GM21619 (cell line): ENCODE measurements at regions not wholly inside any gene's neighbourhood (a gene's known extent, or its start where the extent isn't known, plus 50 kb on each side); places are given as distances from the start of the nearest gene placed in this dataset.

Experiments
- ATAC-seq: cut with Tn5 transposase; IDR thresholded peaks from one replicate; pipeline ENCODE4 v1.9.1; 2021; ENCODE audit not compliant: unreplicated experiment

- ATAC-seq, result no peak
Observed at GRCh38 chr2:120849278-120849677, 113.6 kb downstream of the GLI2 start.

GRCh38 chr2:120850551-120850950, 114.9 kb downstream of the GLI2 start:
- ATAC-seq, result no peak

- no peak for ATAC-seq
Observed at GRCh38 chr2:120851116-120851773, 115.6 kb downstream of the GLI2 start.

- ATAC-seq, result no peak
Observed at GRCh38 chr2:120852200-120852815, 116.6 kb downstream of the GLI2 start.

GRCh38 chr2:120853306-120854013, 117.8 kb downstream of the GLI2 start:
- no peak for ATAC-seq

GRCh38 chr2:120854014-120854620, 118.4 kb downstream of the GLI2 start:
- no peak for ATAC-seq

- ATAC-seq, result no peak
Observed at GRCh38 chr2:120854766-120855530, 119.3 kb downstream of the GLI2 start.

GRCh38 chr2:120855855-120856405, 120.3 kb downstream of the GLI2 start:
- ATAC-seq, result no peak

GRCh38 chr2:120856421-120856862, 120.8 kb downstream of the GLI2 start:
- ATAC-seq, result no peak

GRCh38 chr2:120857422-120857821, 121.8 kb downstream of the GLI2 start:
- no peak for ATAC-seq

GRCh38 chr2:120857931-120858330, 122.3 kb downstream of the GLI2 start:
- ATAC-seq, result no peak

- no peak for ATAC-seq
Observed at GRCh38 chr2:120858361-120859106, 122.9 kb downstream of the GLI2 start.

- no peak for ATAC-seq
Observed at GRCh38 chr2:120859128-120859527, 123.5 kb downstream of the GLI2 start.

GRCh38 chr2:120859814-120860578, 124.3 kb downstream of the GLI2 start:
- no peak for ATAC-seq

GRCh38 chr2:120860579-120860922, 124.9 kb downstream of the GLI2 start:
- ATAC-seq, result no peak

- ATAC-seq, result no peak
Observed at GRCh38 chr2:120861191-120861575, 125.5 kb downstream of the GLI2 start.

GRCh38 chr2:120861576-120862191, 126.0 kb downstream of the GLI2 start:
- no peak for ATAC-seq

- no peak for ATAC-seq
Observed at GRCh38 chr2:120862201-120863060, 126.8 kb downstream of the GLI2 start.
